AG20443 (cell line): ENCODE measurements at regions not wholly inside any gene's neighbourhood (a gene's known extent, or its start where the extent isn't known, plus 50 kb on each side); places are given as distances from the start of the nearest gene placed in this dataset.
"Not testable (repeated sequence)": the region's sequence is repeated elsewhere in the genome, so short reads cannot be mapped to it uniquely, and the experiment has no call there.

ENCODE experiments used
- DNase-seq: peaks from one replicate; pipeline ENCODE4 v3.0.0; 2012; ENCODE audit warnings: low spot score, mixed read lengths

DNA sequence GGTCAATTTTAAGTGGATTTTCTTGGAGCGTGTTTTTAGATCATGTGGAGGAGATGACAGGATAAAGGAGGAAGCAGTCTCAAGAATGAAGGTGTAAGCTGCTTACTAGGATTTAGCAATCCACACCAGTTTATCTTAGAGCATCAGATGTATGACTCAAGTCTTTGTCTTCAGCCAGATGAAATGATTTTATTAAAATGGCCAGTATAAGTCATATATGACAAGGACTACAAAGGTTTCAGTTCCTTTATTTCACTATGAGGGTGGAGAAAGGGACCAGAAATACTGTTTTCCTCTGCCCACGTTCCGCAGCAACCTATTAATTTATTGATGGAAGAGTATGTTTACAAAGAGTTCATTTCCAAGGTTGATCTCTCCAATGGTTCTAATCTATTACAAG, 970.5 kb upstream of the SLC39A10 start:
- no peak for DNase-seq

DNA sequence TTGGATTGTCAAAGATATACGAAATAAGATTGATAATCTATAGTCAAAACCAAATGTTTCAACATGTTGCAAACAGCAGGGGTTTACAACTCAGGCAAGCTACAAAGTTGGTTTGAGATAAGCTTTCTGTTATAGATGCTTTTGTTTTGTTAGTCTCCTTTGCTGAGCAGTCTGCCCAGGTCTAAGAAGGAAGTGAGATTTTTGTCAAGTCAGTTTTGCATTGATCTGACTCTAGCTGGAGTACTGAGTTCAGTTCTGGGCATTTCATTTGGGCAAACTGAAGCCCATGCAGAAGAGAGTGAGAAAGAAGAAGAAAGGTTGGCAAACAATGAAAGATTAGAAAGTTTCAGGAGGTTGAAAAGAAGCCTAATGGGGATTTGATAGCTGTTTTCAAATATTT, 983.0 kb upstream of the SLC39A10 start:
- no peak for DNase-seq

DNA sequence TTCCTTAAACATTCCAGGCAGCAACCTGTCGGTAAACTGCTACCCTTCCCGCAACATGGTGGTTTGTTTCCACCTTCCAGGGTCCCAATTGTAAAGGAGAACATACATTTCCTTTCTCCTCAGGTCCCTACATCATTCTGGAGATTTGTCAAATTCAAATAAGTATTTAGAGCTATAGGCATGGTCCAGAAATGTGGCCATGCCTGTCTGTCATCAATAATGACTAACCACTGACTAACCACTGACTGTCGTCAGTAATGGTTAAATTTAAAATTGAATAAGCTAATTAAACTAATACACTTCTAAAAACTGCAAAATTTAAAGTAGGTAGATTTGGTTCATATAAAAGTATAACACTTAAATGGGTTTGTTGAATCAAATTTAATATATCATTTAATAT, 984.0 kb upstream of the SLC39A10 start:
- no peak for DNase-seq

DNA sequence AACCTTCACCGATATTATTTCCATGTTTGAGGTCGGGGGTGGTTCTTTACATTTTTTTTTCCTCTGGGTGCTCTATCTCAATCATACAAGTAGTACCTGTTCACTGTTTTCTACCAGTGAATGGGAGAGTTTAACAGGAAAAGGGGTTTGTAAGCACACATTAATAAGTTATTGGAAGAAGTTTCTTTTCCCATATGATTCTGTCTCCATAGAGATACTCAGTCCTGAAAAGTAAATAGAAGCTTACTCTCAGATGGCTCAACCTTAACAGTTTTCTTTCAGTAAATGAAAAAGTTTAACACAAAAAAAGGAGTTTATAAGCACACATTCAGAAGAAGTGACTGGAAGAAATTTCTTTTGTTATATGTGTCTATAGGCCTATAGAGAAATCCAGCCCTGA, 995.6 kb upstream of the SLC39A10 start:
- DNase-seq: no peak

DNA sequence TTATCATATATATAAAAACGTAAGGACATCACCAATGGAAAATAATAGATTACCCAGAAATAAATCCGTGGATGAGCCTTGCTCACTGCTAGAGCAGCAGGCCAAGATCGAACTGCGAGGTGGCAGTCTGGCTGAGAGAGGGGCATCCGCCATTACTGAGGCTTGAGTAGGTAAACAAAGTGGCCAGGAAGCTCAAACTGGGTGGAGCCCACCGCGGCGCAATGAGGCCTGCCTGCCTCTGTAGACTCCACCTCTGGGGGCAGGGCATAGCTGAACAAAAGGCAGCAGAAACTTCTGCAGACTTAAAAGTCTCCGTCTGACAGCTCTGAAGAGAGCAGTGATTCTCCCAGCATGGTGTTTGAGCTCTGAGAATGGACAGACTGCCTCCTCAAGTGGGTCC, 1018.0 kb upstream of the SLC39A10 start:
- DNase-seq: not testable (repeated sequence)

DNA sequence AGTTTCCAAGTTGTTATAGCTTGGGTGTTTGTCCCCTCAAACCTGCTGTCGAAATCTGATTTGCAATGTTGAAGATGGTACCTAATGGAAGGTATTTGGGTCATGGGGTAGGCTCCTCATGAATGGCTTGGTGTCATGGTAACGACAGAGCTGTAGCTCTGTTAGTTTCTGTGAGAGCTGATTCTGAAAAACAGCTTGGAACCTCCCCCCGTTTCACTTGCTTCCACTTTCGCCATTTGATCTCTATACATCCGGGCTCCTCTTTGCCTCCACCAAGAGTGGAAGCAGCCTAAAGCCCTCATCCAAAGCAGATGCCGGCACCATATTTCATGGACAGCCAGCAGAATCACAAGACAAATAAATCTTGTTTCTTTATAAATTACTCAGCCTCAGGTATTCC, 1035.1 kb upstream of the SLC39A10 start:
- no peak for DNase-seq

DNA sequence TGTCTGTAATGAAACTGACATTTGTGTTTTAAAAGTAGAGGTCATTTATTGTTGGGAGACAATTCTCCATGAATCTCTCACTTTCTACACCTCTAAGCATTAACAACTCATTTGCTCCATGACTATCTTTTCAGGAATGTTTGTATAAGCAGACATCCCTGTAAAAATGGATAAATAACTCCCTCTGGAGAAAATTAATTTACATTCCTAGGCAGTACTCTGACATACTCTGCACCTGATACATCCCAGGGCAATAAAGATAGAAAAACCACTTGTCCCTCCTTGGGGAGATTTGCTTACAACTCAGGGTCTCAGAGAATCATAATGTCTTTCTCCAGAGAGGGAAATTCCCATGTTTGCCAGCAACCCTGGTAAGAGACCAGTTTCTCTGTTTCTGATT, 1037.7 kb upstream of the SLC39A10 start:
- no peak for DNase-seq

DNA sequence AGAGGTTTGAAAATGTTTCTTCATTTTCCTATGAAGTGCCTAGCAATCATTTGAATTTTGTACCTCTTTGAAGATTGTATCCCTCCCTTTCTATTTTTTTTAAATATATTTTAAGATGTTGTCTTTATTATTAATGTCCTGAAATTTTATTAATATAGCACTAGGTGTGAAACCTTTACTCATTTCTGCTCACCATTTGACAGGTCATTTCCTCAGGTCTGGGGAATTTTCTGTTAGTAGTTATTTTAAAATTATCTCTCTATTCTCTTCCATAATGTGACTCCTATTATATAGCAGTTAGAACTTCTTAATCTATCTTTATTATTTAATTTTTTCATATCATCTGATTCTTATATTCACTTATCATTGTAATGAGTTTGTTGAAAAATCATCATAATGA, 1038.6 kb upstream of the SLC39A10 start:
- no peak for DNase-seq

DNA sequence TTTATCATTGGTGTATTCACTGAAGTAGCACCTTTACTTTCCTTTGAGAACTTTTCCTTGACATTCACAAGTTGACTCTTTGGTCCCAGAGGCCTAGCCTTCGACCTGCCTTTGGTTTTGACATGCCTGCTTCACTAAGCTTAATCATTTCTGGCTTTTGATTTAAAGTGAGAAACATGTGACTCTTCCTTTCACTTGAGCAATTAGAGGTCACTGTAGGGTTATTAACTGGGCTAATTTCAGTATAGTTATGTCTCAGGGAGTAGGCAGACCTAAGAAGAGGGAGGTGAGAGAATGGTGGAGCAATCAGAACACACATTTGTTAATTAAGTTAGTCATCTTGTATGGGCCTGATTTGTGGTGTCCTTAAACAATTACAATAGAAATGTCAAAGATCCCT, 1040.7 kb upstream of the SLC39A10 start:
- no peak for DNase-seq

DNA sequence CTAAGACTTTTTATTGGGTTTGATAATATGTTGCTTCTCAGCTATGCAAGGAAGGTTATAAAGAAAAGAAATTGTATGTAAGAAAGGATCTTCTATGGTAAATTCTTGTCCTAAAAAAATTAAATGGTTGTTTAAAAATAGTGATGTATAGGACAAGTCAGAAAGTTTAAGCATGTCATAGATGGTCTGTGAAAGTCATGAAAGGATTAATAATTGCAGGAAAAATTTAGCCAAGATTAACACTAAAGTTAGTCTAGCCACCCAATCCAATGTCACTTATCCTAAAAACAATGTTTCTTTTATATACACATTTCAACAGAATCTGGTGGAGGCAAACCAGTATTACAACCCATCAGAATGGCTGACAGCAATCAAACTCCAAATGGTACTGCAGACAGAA, 1046.7 kb upstream of the SLC39A10 start:
- DNase-seq: no peak

DNA sequence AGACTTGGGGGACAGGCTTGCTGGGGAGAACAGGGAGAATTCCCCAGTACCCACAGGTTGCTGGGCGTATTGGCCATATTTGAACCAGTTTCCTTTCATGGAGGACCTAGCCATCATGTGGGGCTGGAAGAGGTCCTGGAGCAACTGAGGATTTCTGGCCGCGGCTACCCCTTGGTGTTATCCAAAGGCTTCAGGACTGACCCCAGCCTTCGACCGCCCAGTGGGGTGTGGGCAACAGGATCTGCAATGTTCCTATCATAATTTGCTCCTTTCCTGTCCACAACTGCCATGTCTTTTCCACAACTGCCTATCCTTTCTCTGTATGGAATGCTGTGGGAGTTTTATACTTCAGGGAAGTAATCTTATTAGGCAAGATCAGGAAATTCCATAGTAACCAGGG, 1053.6 kb upstream of the SLC39A10 start:
- DNase-seq: no peak

DNA sequence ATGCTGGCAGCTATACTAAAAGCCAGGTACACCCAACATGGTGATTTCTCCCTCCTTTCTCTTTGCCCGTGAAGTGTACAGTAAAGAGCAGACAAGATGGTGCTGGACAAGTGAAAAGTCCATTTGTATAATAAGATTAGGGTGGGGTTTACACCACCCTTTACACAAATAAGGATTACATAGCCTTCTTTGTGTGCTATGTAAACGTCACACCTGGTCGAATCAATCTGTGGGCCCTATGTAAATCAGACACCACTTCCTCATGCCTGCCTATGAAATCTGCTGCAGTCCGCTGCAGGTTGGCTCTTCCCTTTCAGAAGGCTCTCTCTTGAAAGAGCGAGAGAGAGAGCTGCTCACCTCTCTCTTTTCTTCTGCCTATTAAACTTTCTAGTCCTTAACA, 1054.3 kb upstream of the SLC39A10 start:
- DNase-seq: no peak

DNA sequence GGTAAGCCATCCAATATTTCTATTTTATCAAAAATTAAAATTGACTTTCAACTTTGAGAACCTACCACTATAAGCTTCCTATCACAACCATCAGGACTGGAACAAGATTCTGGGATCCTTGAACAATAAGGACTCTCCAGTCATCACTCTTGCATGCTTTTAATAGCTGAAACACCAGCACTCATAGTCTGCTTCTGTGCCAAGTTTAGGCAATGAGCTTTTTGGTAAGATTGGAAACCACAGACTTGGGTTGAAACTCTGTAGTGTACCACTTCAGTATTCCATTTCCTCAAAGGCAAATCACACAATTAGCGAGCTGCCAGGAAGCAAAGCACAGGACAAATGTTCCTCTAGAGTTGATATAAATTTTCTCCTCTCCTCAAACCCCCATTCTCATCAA, 1065.8 kb upstream of the SLC39A10 start:
- no peak for DNase-seq

DNA sequence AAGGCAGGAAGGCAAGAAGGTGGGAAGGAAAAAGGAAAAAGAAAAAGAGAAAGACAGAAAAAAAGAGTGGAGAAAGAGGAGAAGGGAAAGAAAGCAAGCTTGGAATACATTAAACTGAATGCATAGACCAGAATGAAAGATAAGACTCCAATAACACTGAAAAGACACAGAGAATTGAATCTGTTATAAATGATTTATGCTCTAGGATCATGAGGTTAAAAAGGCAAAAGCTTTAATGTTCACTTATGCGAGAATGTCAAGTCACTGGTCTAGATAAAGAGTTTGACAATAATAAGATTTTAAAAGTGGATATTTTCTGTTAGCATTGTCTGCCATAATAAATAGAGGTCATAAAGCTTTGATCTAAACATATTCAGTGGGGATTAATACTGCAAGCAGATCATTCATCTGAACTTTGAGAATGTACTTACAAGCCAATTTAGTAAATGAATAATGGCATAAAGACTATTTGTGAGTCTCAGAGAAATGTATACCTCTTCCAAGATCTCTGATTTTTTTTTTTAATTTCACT, 1069.2 kb upstream of the SLC39A10 start:
- DNase-seq: no peak

DNA sequence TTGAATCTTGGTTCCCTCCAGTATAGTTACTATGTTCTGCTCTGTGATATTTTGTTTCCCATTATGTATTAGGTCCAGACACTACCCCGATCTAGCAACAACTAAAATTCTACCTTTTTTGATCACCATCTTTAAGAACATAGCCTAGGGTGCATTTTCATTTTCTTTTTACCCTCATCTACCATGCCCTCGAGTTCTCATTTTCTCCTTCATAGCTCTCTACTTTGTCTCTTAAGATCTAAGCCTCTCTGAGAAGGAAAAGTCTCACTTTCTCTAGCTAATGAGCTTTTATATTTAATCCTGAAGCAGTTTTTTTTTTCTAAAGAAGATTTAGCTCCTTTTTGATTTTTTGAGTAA, 1089.4 kb upstream of the SLC39A10 start:
- DNase-seq: no peak

DNA sequence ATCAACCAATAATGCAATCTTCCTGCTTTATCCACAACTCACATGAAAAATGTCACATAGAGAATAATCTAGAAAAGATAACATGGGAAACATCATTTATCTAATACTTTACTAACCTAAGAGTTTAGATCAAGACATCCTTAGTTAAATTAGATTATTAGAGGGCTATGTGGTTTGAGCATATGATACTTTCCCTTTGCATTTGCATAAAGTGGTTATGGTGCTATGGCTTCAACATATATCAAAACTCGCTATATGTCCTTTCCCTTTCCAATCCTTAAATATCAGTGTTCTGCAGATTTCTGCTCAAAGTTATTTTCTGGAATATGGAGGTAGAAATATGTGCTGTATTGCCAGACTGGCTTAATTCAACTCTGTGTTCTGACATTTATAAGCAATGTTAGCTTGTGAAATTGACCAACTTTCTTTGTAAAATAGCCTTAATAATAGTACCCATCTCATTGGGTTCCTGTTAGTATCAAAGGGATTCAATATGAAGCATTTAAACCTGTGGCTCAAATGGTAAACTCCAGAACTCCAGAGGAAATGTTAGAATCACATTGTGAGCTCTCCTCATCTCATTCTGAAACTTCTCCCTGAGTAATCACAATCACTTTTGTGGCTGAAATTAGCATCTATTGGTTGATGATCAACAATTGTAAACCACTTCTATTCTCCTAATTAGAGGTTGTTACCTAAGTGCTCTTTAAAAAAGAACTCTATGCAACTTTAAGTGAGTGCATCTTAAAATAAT, 1089.9 kb upstream of the SLC39A10 start:
- DNase-seq: no peak

DNA sequence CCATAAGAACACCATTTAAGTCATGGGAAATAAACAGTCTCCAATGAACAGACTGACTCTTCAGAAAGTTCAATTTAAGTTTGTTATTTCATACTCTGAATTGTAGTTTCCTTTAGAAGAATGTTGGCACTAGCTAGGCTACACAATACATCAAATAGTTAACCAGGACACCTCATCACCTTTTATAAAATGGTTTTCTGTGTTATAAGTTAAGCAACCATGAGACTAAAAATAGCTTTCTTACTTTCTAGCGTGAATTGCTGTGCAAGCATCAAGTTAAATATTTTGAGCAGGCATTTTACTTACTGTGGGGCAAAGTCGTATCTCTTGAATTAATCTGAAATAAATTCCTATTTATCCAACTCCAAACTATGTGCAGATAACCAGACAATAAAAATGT, 1092.6 kb upstream of the SLC39A10 start:
- no peak for DNase-seq

DNA sequence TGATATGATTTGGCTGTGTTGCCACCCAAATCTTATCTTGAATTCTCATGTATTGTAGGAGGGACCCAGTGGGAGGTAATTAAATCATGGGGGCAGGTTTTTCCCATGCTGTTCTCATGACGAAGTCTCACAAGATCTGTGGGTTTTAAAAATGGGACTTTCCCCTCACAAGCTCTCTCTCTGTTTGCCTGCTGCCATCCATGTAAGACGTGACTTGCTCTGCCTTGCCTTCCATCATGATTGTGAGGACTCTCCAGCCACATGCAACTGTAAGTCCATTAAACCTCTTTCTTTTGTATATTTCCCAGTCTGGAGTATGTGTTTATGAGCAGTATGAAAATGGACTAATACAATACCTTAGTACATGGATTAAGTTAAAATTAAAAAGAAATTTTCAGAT, 1094.7 kb upstream of the SLC39A10 start:
- no peak for DNase-seq

DNA sequence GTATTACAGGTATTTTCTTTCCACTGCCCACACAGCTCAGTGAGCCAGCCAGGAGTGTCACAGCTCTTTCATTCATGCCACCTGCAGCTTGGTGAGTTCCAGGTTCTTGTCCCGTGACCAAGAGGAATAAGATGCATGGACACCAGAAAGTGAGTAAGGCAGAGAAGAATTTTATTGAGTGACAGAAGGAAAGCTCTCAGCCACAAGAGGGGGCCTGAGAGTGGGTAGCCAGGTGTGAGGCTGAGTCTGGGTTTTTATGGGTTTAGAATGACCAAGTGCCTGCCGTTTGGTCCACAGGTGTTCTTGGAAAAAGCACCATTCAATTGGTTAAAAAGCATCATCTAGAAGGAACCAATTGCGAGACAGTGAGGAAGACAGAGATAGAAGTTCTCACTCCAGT, 1097.1 kb upstream of the SLC39A10 start:
- DNase-seq: no peak

DNA sequence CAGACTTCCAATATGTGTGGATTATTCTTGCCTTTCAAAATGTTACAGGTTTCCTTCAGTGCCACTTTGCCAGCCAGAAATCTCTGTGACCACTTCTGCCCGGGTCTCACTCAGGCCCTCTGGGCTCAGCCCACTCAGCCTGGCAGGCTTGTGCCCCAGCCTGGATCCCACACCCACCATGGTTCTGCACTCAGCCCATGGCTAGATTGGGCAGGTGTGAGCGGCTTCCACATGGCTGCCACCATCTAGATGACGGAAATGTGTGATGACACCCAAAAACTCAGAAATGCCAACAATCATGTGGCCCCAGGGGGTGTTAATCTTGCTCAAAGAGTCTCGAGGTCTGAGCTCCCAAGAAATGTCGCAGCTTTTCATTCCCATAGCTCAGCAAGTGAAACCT, 1097.5 kb upstream of the SLC39A10 start:
- DNase-seq: no peak

DNA sequence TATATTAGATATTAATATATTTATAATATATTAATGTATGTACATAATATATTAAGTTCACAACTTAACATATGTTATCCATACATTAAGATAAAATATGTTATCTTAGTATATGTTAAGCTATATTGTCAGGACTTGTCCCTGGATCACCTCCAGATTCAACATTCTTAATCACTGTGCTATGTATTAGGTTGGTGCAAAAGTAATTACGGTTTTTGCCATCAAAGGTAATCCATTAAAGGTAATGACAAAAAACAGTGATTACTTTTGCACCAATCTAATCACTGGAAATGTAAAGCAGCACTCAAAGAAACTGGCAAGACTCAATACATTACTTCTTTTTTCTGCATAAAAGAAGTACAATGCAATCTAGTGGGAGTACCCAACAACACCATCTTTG, 1099.0 kb upstream of the SLC39A10 start:
- no peak for DNase-seq

DNA sequence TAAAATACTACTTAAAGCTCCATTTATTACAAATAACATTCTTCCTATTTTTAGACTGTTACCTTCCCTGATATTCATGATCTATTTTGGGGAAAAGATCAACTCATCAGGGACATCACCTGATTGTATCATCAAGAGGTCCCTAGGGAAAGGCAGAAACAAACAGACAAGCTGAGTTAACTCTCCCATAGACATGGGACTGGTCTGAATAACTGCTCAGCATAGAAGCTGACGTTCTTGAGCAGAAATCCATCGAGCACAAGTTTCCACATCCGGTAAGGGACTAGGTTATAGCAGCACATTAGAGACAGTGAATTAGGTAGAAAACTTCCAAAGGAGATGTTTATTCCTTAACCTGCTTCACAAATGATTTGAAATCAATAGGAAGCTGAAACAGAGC, 1100.4 kb upstream of the SLC39A10 start:
- no peak for DNase-seq

DNA sequence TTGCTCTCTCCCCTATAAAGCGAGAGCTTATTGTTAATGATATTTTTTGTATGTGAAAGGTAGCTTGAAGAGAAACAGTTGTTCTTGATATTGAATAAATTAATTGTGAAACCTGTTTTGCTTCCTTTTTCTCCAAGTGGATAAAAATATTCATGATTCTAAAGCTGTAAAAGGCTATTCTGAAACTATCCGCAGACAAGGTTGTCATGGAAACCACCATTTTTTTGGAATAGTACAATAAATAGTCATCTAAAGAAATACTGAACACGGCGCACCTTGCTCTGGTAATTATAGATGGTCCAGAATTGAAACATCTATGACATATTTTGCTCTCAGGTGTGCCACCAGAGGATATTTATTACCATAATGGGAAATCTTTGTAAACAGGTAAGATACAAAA, 1103.0 kb upstream of the SLC39A10 start:
- DNase-seq: no peak

DNA sequence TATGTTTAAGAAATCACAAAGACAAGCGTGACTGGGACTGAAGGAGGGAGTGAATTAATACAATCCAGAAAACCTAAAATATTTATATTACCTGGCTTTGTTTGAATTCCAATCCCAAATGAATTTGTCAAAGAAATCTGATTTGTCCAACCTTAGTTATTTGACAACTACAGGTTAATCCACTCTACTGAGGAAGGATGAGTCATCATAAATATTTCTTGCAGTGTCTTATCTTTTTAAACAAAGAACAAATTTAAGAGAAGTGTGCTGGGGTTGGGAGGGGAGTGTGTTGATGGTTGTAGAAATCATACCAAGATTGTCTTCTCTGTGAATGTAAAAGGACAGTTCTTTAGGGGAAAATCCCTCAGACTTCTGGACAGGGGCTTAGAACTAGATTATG, 1106.3 kb upstream of the SLC39A10 start:
- no peak for DNase-seq

DNA sequence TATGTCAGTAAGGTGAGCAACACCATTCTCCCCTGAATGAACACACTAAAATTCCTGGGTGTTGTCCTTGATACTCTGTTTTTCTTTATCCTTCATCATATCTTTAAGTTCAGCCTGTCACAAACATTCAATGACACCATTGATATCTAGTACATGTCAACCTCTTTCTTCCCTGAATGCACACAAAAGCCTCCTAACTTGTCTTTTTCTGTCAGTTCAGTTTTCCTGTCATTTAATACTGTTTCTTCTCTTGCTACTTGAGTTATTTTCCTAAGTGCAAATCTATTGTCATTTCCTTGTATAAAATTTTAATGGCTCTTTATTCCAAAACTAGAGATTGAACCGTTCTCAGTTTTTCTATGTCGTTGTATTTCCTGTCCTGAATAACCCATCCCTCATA, 1107.6 kb upstream of the SLC39A10 start:
- DNase-seq: no peak
